Astrocyte (in vitro differentiated cells and primary cell): ENCODE measurements at regions not wholly inside any gene's neighbourhood (a gene's known extent, or its start where the extent isn't known, plus 50 kb on each side); places are given as distances from the start of the nearest gene placed in this dataset.
"Not testable (repeated sequence)": the region's sequence is repeated elsewhere in the genome, so short reads cannot be mapped to it uniquely, and the experiment has no call there.

Experiments used
- DNase-seq: peaks from one replicate; pipeline ENCODE4 v3.0.0-alpha.2; 2010; ENCODE audit warnings: low read depth
- FAIRE-seq: peaks from 2 replicates; lab custom pipeline; 2011; peaks lifted over from hg19 to GRCh38; lab: Jason Lieb, UNC
- H2AFZ ChIP-seq: 2 replicates; pipeline ENCODE4 v1.6.0; 2012; ENCODE audit warnings: low read depth, low read length, inconsistent platforms
- H3K27ac ChIP-seq: 2 replicates; pipeline ENCODE4 v1.5.1; 2011; ENCODE audit warnings: low read depth, low read length, inconsistent platforms
- H3K27me3 ChIP-seq: 2 replicates; pipeline ENCODE4 v1.6.0; 2011; ENCODE audit warnings: low read length, inconsistent platforms; ENCODE audit not compliant: insufficient read depth
- H3K36me3 ChIP-seq: 2 replicates; pipeline ENCODE4 v1.5.1; 2011; ENCODE audit warnings: low read length, inconsistent platforms; ENCODE audit not compliant: insufficient read depth
- H3K4me1 ChIP-seq: 2 replicates; pipeline ENCODE4 v1.5.1; 2011; ENCODE audit warnings: low read length, inconsistent platforms; ENCODE audit not compliant: insufficient read depth
- H3K4me2 ChIP-seq: 2 replicates; pipeline ENCODE4 v1.6.0; 2012; ENCODE audit warnings: low read length, inconsistent platforms
- H3K4me3 ChIP-seq: 2 replicates; pipeline ENCODE4 v1.5.1; 2011; ENCODE audit warnings: low read depth, mild to moderate bottlenecking, low read length, inconsistent platforms; ENCODE audit not compliant: insufficient read depth
- H3K79me2 ChIP-seq: 2 replicates; pipeline ENCODE4 v1.6.0; 2012; ENCODE audit warnings: mild to moderate bottlenecking, low read length, inconsistent platforms; ENCODE audit not compliant: insufficient read depth
- H3K9ac ChIP-seq: 2 replicates; pipeline ENCODE4 v1.6.0; 2012; ENCODE audit warnings: mild to moderate bottlenecking, low read length, inconsistent platforms
- H3K9me3 ChIP-seq: 2 replicates; pipeline ENCODE4 v1.5.1; 2012; ENCODE audit warnings: low read depth, mild to moderate bottlenecking, low read length, inconsistent platforms; ENCODE audit not compliant: insufficient read depth
- H4K20me1 ChIP-seq: 2 replicates; pipeline ENCODE4 v1.6.0; 2012; ENCODE audit warnings: low read length, inconsistent platforms; ENCODE audit not compliant: insufficient read depth
- H3K27ac Mint-ChIP-seq: one replicate; pipeline ENCODE4 v1.8.0; 2021; ENCODE audit warnings: mild to moderate bottlenecking, mixed read lengths; ENCODE audit not compliant: unreplicated experiment
- H3K27me3 Mint-ChIP-seq: one replicate; pipeline ENCODE4 v1.8.0; 2021; ENCODE audit warnings: low read depth, mixed read lengths; ENCODE audit not compliant: unreplicated experiment
- H3K36me3 Mint-ChIP-seq: one replicate; pipeline ENCODE4 v1.8.0; 2021; ENCODE audit warnings: low read depth, mixed read lengths; ENCODE audit not compliant: unreplicated experiment
- H3K4me1 Mint-ChIP-seq: one replicate; pipeline ENCODE4 v1.8.0; 2021; ENCODE audit warnings: low read depth, mixed read lengths; ENCODE audit not compliant: unreplicated experiment
- H3K4me3 Mint-ChIP-seq: one replicate; pipeline ENCODE4 v1.8.0; 2021; ENCODE audit warnings: mild to moderate bottlenecking, moderate library complexity, mixed read lengths; ENCODE audit not compliant: unreplicated experiment
- H3K9me3 Mint-ChIP-seq: one replicate; pipeline ENCODE4 v1.8.0; 2021; ENCODE audit warnings: mild to moderate bottlenecking, mixed read lengths; ENCODE audit not compliant: unreplicated experiment
- EZH2 ChIP-seq: IDR thresholded peaks from 2 replicates; pipeline ENCODE4 v1.6.1; 2012; ENCODE audit warnings: mild to moderate bottlenecking, low read length, inconsistent platforms; ENCODE audit not compliant: insufficient read depth
- TF ChIP-seq, protein P1 (sequence below): IDR thresholded peaks from 2 replicates; pipeline ENCODE4 v1.5.1; 2011; ENCODE audit warnings: low read depth, mild to moderate bottlenecking, inconsistent platforms, low read length, moderate library complexity; ENCODE audit not compliant: insufficient read depth

DNA sequence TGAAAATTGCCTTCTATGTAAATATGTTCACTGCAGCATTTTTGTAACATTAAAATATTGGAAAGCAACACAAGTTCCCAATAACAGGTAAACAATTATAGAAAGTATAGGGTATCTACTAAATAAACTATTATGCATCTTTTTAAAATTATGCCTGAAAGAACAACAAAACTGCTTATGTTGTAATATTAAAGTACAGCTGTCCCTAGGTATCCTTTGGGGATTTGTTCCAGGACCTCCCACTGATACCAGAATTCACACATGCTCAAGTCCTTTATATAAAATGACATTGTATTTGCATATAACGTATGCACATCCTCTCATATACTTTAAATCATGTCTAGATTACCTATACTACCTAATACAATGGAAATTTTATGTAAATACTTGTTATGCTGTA lies 121.8 kb upstream of the TNFSF4 start:
- Mint-ChIP-seq H3K27me3 (no peaks in the 10 kb centered on the region), H3K36me3 (no peaks in the 10 kb centered on the region), H3K9me3 (peaks cover 9% of the 10 kb centered on the region), H3K4me3 (no peak overlapping the region), H3K27ac (no peak overlapping the region), H3K4me1 (peaks cover 27% of the 10 kb centered on the region)
- no peaks in the 10 kb centered on the region for H3K36me3 ChIP-seq
- no peaks in the 10 kb centered on the region for H4K20me1 ChIP-seq
- peak overlapping the region; percentile 61 for H3K4me2 ChIP-seq
- DNase-seq: no peak
- peak overlapping the region; percentile 23 for H3K9ac ChIP-seq
- H2AFZ ChIP-seq: no peak overlapping the region
- peak overlapping the region; percentile 74 for H3K27ac ChIP-seq
- H3K27me3 ChIP-seq: no peaks in the 10 kb centered on the region
- TF ChIP-seq EZH2: no peak
- TF ChIP-seq, protein P1, sequence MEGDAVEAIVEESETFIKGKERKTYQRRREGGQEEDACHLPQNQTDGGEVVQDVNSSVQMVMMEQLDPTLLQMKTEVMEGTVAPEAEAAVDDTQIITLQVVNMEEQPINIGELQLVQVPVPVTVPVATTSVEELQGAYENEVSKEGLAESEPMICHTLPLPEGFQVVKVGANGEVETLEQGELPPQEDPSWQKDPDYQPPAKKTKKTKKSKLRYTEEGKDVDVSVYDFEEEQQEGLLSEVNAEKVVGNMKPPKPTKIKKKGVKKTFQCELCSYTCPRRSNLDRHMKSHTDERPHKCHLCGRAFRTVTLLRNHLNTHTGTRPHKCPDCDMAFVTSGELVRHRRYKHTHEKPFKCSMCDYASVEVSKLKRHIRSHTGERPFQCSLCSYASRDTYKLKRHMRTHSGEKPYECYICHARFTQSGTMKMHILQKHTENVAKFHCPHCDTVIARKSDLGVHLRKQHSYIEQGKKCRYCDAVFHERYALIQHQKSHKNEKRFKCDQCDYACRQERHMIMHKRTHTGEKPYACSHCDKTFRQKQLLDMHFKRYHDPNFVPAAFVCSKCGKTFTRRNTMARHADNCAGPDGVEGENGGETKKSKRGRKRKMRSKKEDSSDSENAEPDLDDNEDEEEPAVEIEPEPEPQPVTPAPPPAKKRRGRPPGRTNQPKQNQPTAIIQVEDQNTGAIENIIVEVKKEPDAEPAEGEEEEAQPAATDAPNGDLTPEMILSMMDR: no peak
- no peak for FAIRE-seq
- H3K4me3 ChIP-seq: no peak overlapping the region
- H3K4me1 ChIP-seq: peaks cover 30% of the 10 kb centered on the region
- no peaks in the 10 kb centered on the region for H3K9me3 ChIP-seq
- H3K79me2 ChIP-seq: no peaks in the 10 kb centered on the region

DNA sequence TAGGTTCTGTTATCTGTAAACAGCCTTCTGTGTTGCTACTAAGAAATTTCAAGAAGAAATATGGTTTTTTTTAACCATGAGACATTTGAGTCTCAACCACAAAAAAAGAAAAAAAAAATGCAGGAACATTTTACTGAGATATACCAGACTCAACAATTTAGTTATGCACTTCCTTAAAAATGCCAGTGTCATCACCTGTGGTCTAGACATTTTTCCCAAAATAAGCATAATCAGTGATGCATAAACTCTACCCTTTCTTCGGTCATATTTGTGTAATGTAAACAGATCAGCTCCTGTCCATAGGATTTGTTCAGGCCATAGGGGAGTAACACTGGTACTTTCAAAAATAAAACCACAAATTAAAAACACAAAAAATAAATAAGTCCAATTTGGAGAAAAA lies 122.6 kb upstream of the TNFSF4 start:
- TF ChIP-seq, protein P1: no peak
- TF ChIP-seq EZH2: no peak
- Histone ChIP-seq H4K20me1 (no peaks in the 10 kb centered on the region), H3K27me3 (no peaks in the 10 kb centered on the region), H3K36me3 (no peaks in the 10 kb centered on the region), H3K4me2 (peak overlapping the region; percentile 61), H3K9me3 (no peaks in the 10 kb centered on the region), H3K9ac (peak overlapping the region; percentile 23), H3K27ac (peak overlapping the region; percentile 82), H2AFZ (no peak overlapping the region), H3K4me1 (peaks cover 30% of the 10 kb centered on the region), H3K79me2 (no peaks in the 10 kb centered on the region), H3K4me3 (no peak overlapping the region)
- Mint-ChIP-seq H3K27ac (peak overlapping the region; percentile 81), H3K27me3 (no peaks in the 10 kb centered on the region), H3K4me1 (peaks cover 27% of the 10 kb centered on the region), H3K36me3 (peaks cover 1% of the 10 kb centered on the region), H3K4me3 (peak overlapping the region; percentile 35), H3K9me3 (peaks cover 4% of the 10 kb centered on the region)
- no peak for FAIRE-seq
- peak; percentile 96 for DNase-seq

DNA sequence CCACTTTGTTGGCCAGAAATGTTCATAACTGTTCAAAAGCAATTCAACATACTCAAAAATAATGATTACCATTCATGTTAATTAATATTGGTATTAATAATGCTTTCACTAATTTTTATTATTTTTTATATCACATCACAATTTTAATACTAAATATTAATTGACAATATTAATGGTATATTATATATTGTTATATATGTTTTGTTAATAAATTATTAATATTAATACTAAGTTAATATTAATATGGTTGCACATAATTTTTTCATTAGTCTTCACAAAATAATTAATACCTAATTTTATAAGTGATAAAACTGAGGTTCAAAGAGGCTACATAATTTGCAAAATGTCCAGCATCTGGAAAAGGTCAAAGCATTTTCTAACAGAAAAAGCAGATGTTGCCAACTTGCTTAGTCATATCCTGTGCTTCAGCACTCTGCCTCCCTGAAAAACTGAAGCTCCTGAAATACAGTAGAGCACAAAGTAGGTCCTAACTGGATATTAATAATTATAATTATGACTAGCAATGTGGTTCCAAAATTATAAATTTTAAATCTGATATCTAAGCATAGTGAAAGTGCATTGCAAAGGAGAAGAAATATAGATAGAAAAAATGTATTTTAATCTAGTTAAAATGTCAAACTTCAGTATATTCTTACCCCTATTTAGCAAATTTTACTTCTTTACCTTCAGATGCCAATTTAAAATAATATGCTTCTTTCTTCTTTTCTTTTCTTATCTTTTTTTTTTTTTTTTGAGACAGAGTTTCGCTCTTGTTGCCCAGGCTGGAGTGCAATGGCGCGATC lies 123.2 kb upstream of the TNFSF4 start:
- H4K20me1 ChIP-seq: no peaks in the 10 kb centered on the region
- H3K27ac ChIP-seq: peak overlapping the region; percentile 82
- Mint-ChIP-seq H3K27me3 (no peaks in the 10 kb centered on the region), H3K4me1 (peaks cover 27% of the 10 kb centered on the region), H3K4me3 (no peak overlapping the region), H3K36me3 (peaks cover 1% of the 10 kb centered on the region), H3K27ac (peak overlapping the region; percentile 81), H3K9me3 (peaks cover 4% of the 10 kb centered on the region)
- H3K4me3 ChIP-seq: no peak overlapping the region
- no peaks in the 10 kb centered on the region for H3K9me3 ChIP-seq
- no peaks in the 10 kb centered on the region for H3K79me2 ChIP-seq
- no peak overlapping the region for H2AFZ ChIP-seq
- FAIRE-seq (no peak), DNase-seq (peak; percentile 85)
- peaks cover 30% of the 10 kb centered on the region for H3K4me1 ChIP-seq
- H3K4me2 ChIP-seq: peak overlapping the region; percentile 61
- no peaks in the 10 kb centered on the region for H3K36me3 ChIP-seq
- no peak for TF ChIP-seq EZH2
- no peak overlapping the region for H3K9ac ChIP-seq
- H3K27me3 ChIP-seq: no peaks in the 10 kb centered on the region

DNA sequence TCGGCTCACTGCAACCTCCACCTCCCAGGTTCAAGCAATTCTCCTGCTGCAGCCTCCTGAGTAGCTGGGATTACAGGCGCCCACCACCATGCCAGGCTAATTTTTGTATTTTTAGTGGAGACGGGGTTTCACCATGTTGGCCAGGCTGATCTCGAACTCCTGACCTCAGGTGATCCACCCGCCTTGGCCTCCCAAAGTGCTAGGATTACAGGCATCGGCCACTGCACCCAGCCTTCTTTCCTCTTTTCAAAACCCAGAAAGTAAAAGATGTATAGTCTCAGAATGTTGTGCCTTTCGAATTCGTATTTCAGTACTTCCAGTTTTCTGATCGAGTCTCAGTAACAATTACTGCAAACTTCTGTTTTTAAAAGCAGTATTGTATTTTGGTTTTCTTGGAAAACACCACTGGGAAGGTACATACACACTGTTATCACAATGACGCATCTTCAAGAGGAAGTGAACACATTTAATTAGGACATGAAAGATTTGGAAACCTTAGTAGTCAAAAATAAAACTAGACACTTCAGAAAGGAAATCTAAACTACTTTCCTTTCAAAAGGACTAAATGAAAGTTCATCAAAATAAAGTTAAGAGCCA lies 123.9 kb upstream of the TNFSF4 start:
- not testable (repeated sequence) for H3K27me3 ChIP-seq, H3K36me3 Mint-ChIP-seq, H3K4me3 ChIP-seq, H3K36me3 ChIP-seq, H2AFZ ChIP-seq, FAIRE-seq, H3K27me3 Mint-ChIP-seq, H3K9me3 ChIP-seq, H3K9me3 Mint-ChIP-seq, H4K20me1 ChIP-seq, H3K79me2 ChIP-seq, H3K4me3 Mint-ChIP-seq
- DNase-seq: peak; percentile 60
- Histone ChIP-seq H3K4me2 (peak overlapping the region; percentile 50), H3K27ac (peak overlapping the region; percentile 82), H3K4me1 (peaks cover 30% of the 10 kb centered on the region), H3K9ac (peak overlapping the region; percentile 29)
- Mint-ChIP-seq H3K27ac (peak overlapping the region; percentile 18), H3K4me1 (peaks cover 27% of the 10 kb centered on the region)
